Pancreas (tissue), 10 donors: ENCODE measurements at regions not wholly inside any gene's neighbourhood (a gene's known extent, or its start where the extent isn't known, plus 50 kb on each side); places are given as distances from the start of the nearest gene placed in this dataset.
"Not testable (repeated sequence)": the region's sequence is repeated elsewhere in the genome, so short reads cannot be mapped to it uniquely, and the experiment has no call there.

Experiments
- ATAC-seq, 4 donors: fragments of 200-7000 bp; cut with Tn5 transposase; one replicate each; pipeline versions ENCODE4 v1.8.0 to v1.9.1; 2020; ENCODE audit warnings: mild to moderate bottlenecking in 4 of 4, moderate library complexity in 4 of 4
- DNase-seq, 6 donors: peaks; one replicate each; pipeline ENCODE4 v3.0.0-alpha.2; 2020
- FAIRE-seq: peaks from 2 replicates; lab custom pipeline; 2012; peaks lifted over from hg19 to GRCh38; lab: Jason Lieb, UNC
- H3K27ac ChIP-seq, 4 donors: fragments of 200-600 bp; sonication (generic); 1 replicate in 3 of 4; 2 replicates in 1 of 4; pipeline versions ENCODE4 v1.5.0 to v1.8.0; 2020
- H3K27me3 ChIP-seq, 4 donors: fragments of 200-600 bp; one replicate each; pipeline ENCODE4 v1.8.0; 2021
- H3K36me3 ChIP-seq, 3 donors: fragments of 200-600 bp; sonication (generic) in 1 of 3; one replicate each; pipeline versions ENCODE4 v1.5.0 to v1.8.0; 2020 to 2021
- H3K4me1 ChIP-seq, 3 donors: fragments of 200-600 bp; one replicate each; pipeline ENCODE4 v1.8.0; 2021
- H3K4me3 ChIP-seq, 4 donors: fragments of 200-600 bp; sonication (generic) in 2 of 4; one replicate each; pipeline versions ENCODE4 v1.5.0 to v1.8.0; 2020 to 2021
- H3K9me3 ChIP-seq, 4 donors: fragments of 200-600 bp; one replicate each; pipeline ENCODE4 v1.8.0; 2021
- CTCF ChIP-seq, 4 donors: fragments of 200-600 bp; sonication (generic) in 3 of 4; IDR thresholded peaks; one replicate each; pipeline versions ENCODE4 v1.5.0 to v1.8.0; 2021; ENCODE audit warnings: antibody characterized with exemption in 4 of 4
- WGBS, 2 donors: extraction: QIAGEN DNeasy Blood & Tissue Kit; methylation state at CpG; one replicate each; pipeline ENCODE4 v1.1.7; 2013; 5-methylcytosine and 5-hydroxymethylcytosine counted together
- intact Hi-C, 3 donors: fragments of 100-400 bp; cut with DNase I; formaldehyde crosslinking; loops; one replicate each; pipeline versions ENCODE4 v1.11.1 to v1.14.2; 2022
- donor health status: healthy with polysubstance abuse.
- donor health status: DM: no; HTN: no; CAD: no; lungs with moderate emphysema.
- donor health status: DM: no; HTN: no; CAD: no.
- donor health status: control.
- donor health status: control.
- donor health status: Bipolar disorder and iron deficiency.
- donor health status: DM: yes; HTN: yes; CAD: no.
- donor health status: DM: no; HTN: no; CAD: no.
- donor health status: DM: no; HTN: no; CAD: no.
- donor health status: DM: yes; HTN: yes; CAD: no.

GRCh38 chr18:29841631-29842030, 1200.9 kb downstream of the DSC3 start:
- Histone ChIP-seq H3K27ac (no peak overlapping the region), H3K4me1 (no peaks in the 10 kb centered on the region), H3K4me3 (no peak overlapping the region), H3K9me3 (no peaks in the 10 kb centered on the region), H3K36me3 (no peaks in the 10 kb centered on the region), H3K27me3 (no peaks in the 10 kb centered on the region)
- no peak for ATAC-seq
- TF ChIP-seq CTCF (IDR thresholded peaks at IDR 0.05) = no peak
- intact Hi-C loops = no loop called here
- 3 to 4% methylated on average over 3 of the region's 3 CpGs for WGBS, 2 donors
- FAIRE-seq = no peak
- DNase-seq = no peak

- Histone ChIP-seq H3K27me3 (no peaks in the 10 kb centered on the region), H3K9me3 (no peaks in the 10 kb centered on the region), H3K27ac (no peak overlapping the region), H3K36me3 (no peaks in the 10 kb centered on the region), H3K4me1 (no peaks in the 10 kb centered on the region), H3K4me3 (no peak overlapping the region)
- FAIRE-seq (no peak), ATAC-seq (no peak), DNase-seq (no peak)
- no peak for TF ChIP-seq CTCF (IDR thresholded peaks at IDR 0.05)
- intact Hi-C loops = no loop called here
Measured at GRCh38 chr18:29840089-29840488, 1202.5 kb downstream of the DSC3 start.

GRCh38 chr18:29838961-29839360, 1203.6 kb downstream of the DSC3 start:
- ATAC-seq, H3K4me1 ChIP-seq, FAIRE-seq, H3K27ac ChIP-seq, H3K4me3 ChIP-seq, intact Hi-C loops, DNase-seq, H3K27me3 ChIP-seq, H3K9me3 ChIP-seq, H3K36me3 ChIP-seq: not testable (repeated sequence)
- 64 to 74% methylated on average over 12 of the region's 12 CpGs for WGBS, 2 donors

GRCh38 chr18:29838556-29838955, 1204.0 kb downstream of the DSC3 start:
- H3K27ac ChIP-seq = no peak overlapping the region
- no peak for FAIRE-seq
- 47 to 70% methylated on average over 1 of the region's 1 CpG for WGBS, 2 donors

GRCh38 chr18:29823671-29824070, 1218.9 kb downstream of the DSC3 start:
- H3K9me3 ChIP-seq = no peaks in the 10 kb centered on the region
- TF ChIP-seq CTCF (IDR thresholded peaks at IDR 0.05) = no peak
- no peak for ATAC-seq
- no peak overlapping the region for H3K27ac ChIP-seq
- no peak for FAIRE-seq
- DNase-seq = no peak
- no peaks in the 10 kb centered on the region for H3K27me3 ChIP-seq
- intact Hi-C loops = no loop called here
- no peaks in the 10 kb centered on the region for H3K4me1 ChIP-seq
- H3K36me3 ChIP-seq = no peaks in the 10 kb centered on the region
- no peak overlapping the region for H3K4me3 ChIP-seq
- WGBS, 2 donors = 44 to 53% methylated on average over 1 of the region's 1 CpG

More at GRCh38 chr18:29838556-29838955, 1204.0 kb downstream of the DSC3 start:
- Histone ChIP-seq H3K27me3 (no peaks in the 10 kb centered on the region), H3K36me3 (no peaks in the 10 kb centered on the region), H3K4me1 (no peaks in the 10 kb centered on the region), H3K9me3 (no peaks in the 10 kb centered on the region), H3K4me3 (no peak overlapping the region)
- TF ChIP-seq CTCF (IDR thresholded peaks at IDR 0.05) = no peak
- ATAC-seq (no peak), DNase-seq (no peak)
- intact Hi-C loops = no loop called here

- 52 to 67% methylated on average over 1 of the region's 1 CpG for WGBS, 2 donors
- Histone ChIP-seq H3K4me3 (no peak overlapping the region), H3K4me1 (no peaks in the 10 kb centered on the region), H3K27me3 (no peaks in the 10 kb centered on the region), H3K27ac (no peak overlapping the region), H3K36me3 (no peaks in the 10 kb centered on the region), H3K9me3 (no peaks in the 10 kb centered on the region)
- FAIRE-seq (no peak), ATAC-seq (no peak), DNase-seq (no peak)
- intact Hi-C loops = no loop called here
- TF ChIP-seq CTCF (IDR thresholded peaks at IDR 0.05) = no peak
Measured at GRCh38 chr18:29821544-29821943, 1221.0 kb downstream of the DSC3 start.
